NAMALWA (cell line): ENCODE measurements at regions not wholly inside any gene's neighbourhood (a gene's known extent, or its start where the extent isn't known, plus 50 kb on each side); places are given as distances from the start of the nearest gene placed in this dataset.
"Not testable (repeated sequence)": the region's sequence is repeated elsewhere in the genome, so short reads cannot be mapped to it uniquely, and the experiment has no call there.

Experiments
- DNase-seq: peaks from one replicate; pipeline ENCODE4 v3.0.0-alpha.2; 2015; ENCODE audit warnings: low spot score

- no peak for DNase-seq
Observed at GRCh38 chr6:8177721-8178120, 75.4 kb upstream of the EEF1E1 start.

- no peak for DNase-seq
Observed at GRCh38 chr6:8175046-8175777, 72.9 kb upstream of the EEF1E1 start.

GRCh38 chr6:8174571-8174970 is 72.2 kb upstream of the EEF1E1 start:
- no peak for DNase-seq

- DNase-seq = no peak
Observed at GRCh38 chr6:8172530-8172929, 70.2 kb upstream of the EEF1E1 start.

GRCh38 chr6:8170754-8171153 is 68.4 kb upstream of the EEF1E1 start:
- no peak for DNase-seq

- no peak for DNase-seq
Observed at GRCh38 chr6:8170245-8170644, 67.9 kb upstream of the EEF1E1 start.

GRCh38 chr6:8166156-8166555 is 63.8 kb upstream of the EEF1E1 start:
- DNase-seq = no peak

- not testable (repeated sequence) for DNase-seq
Observed at GRCh38 chr6:8165008-8165407, 62.7 kb upstream of the EEF1E1 start.

- DNase-seq = not testable (repeated sequence)
Observed at GRCh38 chr6:8164281-8164680, 61.9 kb upstream of the EEF1E1 start.

GRCh38 chr6:8159966-8160365 is 57.6 kb upstream of the EEF1E1 start:
- DNase-seq = no peak

- no peak for DNase-seq
Observed at GRCh38 chr6:8157839-8158238, 55.5 kb upstream of the EEF1E1 start.

- no peak for DNase-seq
Observed at GRCh38 chr6:8155259-8156012, 53.1 kb upstream of the EEF1E1 start.
